ENCODE measurements at regions not wholly inside any gene's neighbourhood (a gene's known extent, or its start where the extent isn't known, plus 50 kb on each side); places are given as distances from the start of the nearest gene placed in this dataset.

GRCh38 chr6:240151-240550 is 52.1 kb upstream of the DUSP22 start:
- H3K27me3 ChIP-seq (ENCODE audit: low read length): 0 out of 2 replicates have a peak, but pooled peaks cover 5% of the 10 kb centered on the region
- H3K4me1 ChIP-seq (ENCODE audit: insufficient read depth, low read length): no peaks in the 10 kb centered on the region
- TF ChIP-seq CTCF (conservative IDR thresholded peaks at IDR 0.05; ENCODE audit: low read depth, low read length) (no peak), EZH2phosphoT487 (IDR thresholded peaks at IDR 0.05; ENCODE audit: borderline replicate concordance, low read length) (no peak), EZH2 (IDR thresholded peaks at IDR 0.05; ENCODE audit: low read length, unreplicated experiment) (no peak)
- no peaks in the 10 kb centered on the region for H4K20me1 ChIP-seq (ENCODE audit: low read length)
- H2AFZ ChIP-seq (ENCODE audit: low read length): no peak overlapping the region
- no peaks in the 10 kb centered on the region for H3F3A ChIP-seq (ENCODE audit: low read length, unreplicated experiment)
- no peak for ATAC-seq
- no peak for DNase-seq
- intact Hi-C loops (cut with micrococcal nuclease): no loop called here
- H3K36me3 ChIP-seq (ENCODE audit: low read depth, low read length): no peaks in the 10 kb centered on the region
- ChIA-PET CTCF (interaction anchor here (1.1 kb wide), 1 partner anchor 52 kb away, joined by 6 read pairs; no protein-coding TSS in a partner anchor), POLR2A (ENCODE audit: unreplicated experiment) (no interaction called here)
- no TSS peak for BruUV-seq (replicated peaks)
- H3K27ac ChIP-seq (ENCODE audit: low read length): no peak overlapping the region
- no peaks in the 10 kb centered on the region for H3K79me2 ChIP-seq (ENCODE audit: low read length)
- H3K9ac ChIP-seq (ENCODE audit: low read length): no peak overlapping the region
- no peaks in the 10 kb centered on the region for H3K9me3 ChIP-seq (ENCODE audit: low read length)
- H3K4me2 ChIP-seq (ENCODE audit: low read length): no peak overlapping the region
- H3K4me3 ChIP-seq (ENCODE audit: low read length): no peak overlapping the region
- H3K9me2 ChIP-seq (replicated peaks; ENCODE audit: low read length): no peaks in the 10 kb centered on the region

GRCh38 chr6:241336-241865 is 50.9 kb upstream of the DUSP22 start:
- Histone ChIP-seq H3K79me2 (ENCODE audit: low read length) (no peaks in the 10 kb centered on the region), H3K9me2 (replicated peaks; ENCODE audit: low read length) (no peaks in the 10 kb centered on the region), H4K20me1 (ENCODE audit: low read length) (no peaks in the 10 kb centered on the region), H3F3A (ENCODE audit: low read length, unreplicated experiment) (no peaks in the 10 kb centered on the region), H3K4me1 (ENCODE audit: insufficient read depth, low read length) (no peaks in the 10 kb centered on the region), H3K27me3 (ENCODE audit: low read length) (0 out of 2 replicates have a peak, but pooled peaks cover 5% of the 10 kb centered on the region), H3K9ac (ENCODE audit: low read length) (no peak overlapping the region), H3K27ac (ENCODE audit: low read length) (no peak overlapping the region), H3K4me2 (ENCODE audit: low read length) (no peak overlapping the region), H3K36me3 (ENCODE audit: low read depth, low read length) (no peaks in the 10 kb centered on the region), H2AFZ (ENCODE audit: low read length) (no peak overlapping the region), H3K9me3 (ENCODE audit: low read length) (no peaks in the 10 kb centered on the region), H3K4me3 (ENCODE audit: low read length) (no peak overlapping the region)
- ATAC-seq (no peak), DNase-seq (no peak)
- POLR2A ChIA-PET (ENCODE audit: unreplicated experiment): no interaction called here
- CTCF ChIA-PET: no interaction called here
- intact Hi-C loops (cut with micrococcal nuclease): no loop called here
- BruUV-seq (replicated peaks): no TSS peak
- TF ChIP-seq CTCF (conservative IDR thresholded peaks at IDR 0.05; ENCODE audit: low read depth, low read length) (no peak), EZH2 (IDR thresholded peaks at IDR 0.05; ENCODE audit: low read length, unreplicated experiment) (no peak), EZH2phosphoT487 (IDR thresholded peaks at IDR 0.05; ENCODE audit: borderline replicate concordance, low read length) (no peak)
